ENCODE measurements at regions not wholly inside any gene's neighbourhood (a gene's known extent, or its start where the extent isn't known, plus 50 kb on each side); places are given as distances from the start of the nearest gene placed in this dataset.

GRCh38 chr21:31599563-31599962 lies 59.9 kb upstream of the SOD1 start:
- no peak for TF ChIP-seq ZNF8 (CRISPR knock-in tag; IDR thresholded peaks at IDR 0.05)
- TF ChIP-seq ZNF70 (CRISPR knock-in tag; IDR thresholded peaks at IDR 0.05), result no peak
- TF ChIP-seq CSDC2 (CRISPR knock-in tag; IDR thresholded peaks at IDR 0.05), result no peak
- TF ChIP-seq ZFP30 (CRISPR knock-in tag; IDR thresholded peaks at IDR 0.05), result no peak
- TF ChIP-seq CSRNP3 (CRISPR knock-in tag; IDR thresholded peaks at IDR 0.05), result no peak
- TF ChIP-seq GLIS3 (CRISPR knock-in tag; IDR thresholded peaks at IDR 0.05), result no peak
- TF ChIP-seq ARNTL (CRISPR knock-in tag; IDR thresholded peaks at IDR 0.05; ENCODE audit: borderline replicate concordance, low read depth), result no peak
- no peak for TF ChIP-seq PPARA (CRISPR knock-in tag; IDR thresholded peaks at IDR 0.05; ENCODE audit: borderline replicate concordance)
- no peak for ATAC-seq

GRCh38 chr21:31599013-31599412 lies 60.5 kb upstream of the SOD1 start:
- TF ChIP-seq CSDC2 (CRISPR knock-in tag; IDR thresholded peaks at IDR 0.05) (no peak), ZFP3 (CRISPR knock-in tag; IDR thresholded peaks at IDR 0.05) (no peak), PPARA (CRISPR knock-in tag; IDR thresholded peaks at IDR 0.05; ENCODE audit: borderline replicate concordance) (no peak), ZNF565 (CRISPR knock-in tag; conservative IDR thresholded peaks at IDR 0.05; ENCODE audit: low read depth) (no peak)
- TF ChIP-seq, protein P1, sequence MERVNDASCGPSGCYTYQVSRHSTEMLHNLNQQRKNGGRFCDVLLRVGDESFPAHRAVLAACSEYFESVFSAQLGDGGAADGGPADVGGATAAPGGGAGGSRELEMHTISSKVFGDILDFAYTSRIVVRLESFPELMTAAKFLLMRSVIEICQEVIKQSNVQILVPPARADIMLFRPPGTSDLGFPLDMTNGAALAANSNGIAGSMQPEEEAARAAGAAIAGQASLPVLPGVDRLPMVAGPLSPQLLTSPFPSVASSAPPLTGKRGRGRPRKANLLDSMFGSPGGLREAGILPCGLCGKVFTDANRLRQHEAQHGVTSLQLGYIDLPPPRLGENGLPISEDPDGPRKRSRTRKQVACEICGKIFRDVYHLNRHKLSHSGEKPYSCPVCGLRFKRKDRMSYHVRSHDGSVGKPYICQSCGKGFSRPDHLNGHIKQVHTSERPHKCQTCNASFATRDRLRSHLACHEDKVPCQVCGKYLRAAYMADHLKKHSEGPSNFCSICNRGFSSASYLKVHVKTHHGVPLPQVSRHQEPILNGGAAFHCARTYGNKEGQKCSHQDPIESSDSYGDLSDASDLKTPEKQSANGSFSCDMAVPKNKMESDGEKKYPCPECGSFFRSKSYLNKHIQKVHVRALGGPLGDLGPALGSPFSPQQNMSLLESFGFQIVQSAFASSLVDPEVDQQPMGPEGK (CRISPR knock-in tag; IDR thresholded peaks at IDR 0.05; ENCODE audit: borderline replicate concordance), result no peak
- ATAC-seq, result no peak

GRCh38 chr21:31597683-31598082 lies 61.8 kb upstream of the SOD1 start:
- ATAC-seq, result no peak
- TF ChIP-seq TCF4 (CRISPR knock-in tag; IDR thresholded peaks at IDR 0.05; ENCODE audit: borderline replicate concordance) (no peak), ZNF8 (CRISPR knock-in tag; IDR thresholded peaks at IDR 0.05) (no peak), ZNF565 (CRISPR knock-in tag; conservative IDR thresholded peaks at IDR 0.05; ENCODE audit: low read depth) (no peak), ZFP30 (CRISPR knock-in tag; IDR thresholded peaks at IDR 0.05) (no peak), BACH2 (CRISPR knock-in tag; IDR thresholded peaks at IDR 0.05; ENCODE audit: borderline replicate concordance) (no peak), POU6F1 (CRISPR knock-in tag; IDR thresholded peaks at IDR 0.05; ENCODE audit: borderline replicate concordance, low read depth) (no peak), ZC3H10 (CRISPR knock-in tag; IDR thresholded peaks at IDR 0.05) (no peak), CSDC2 (CRISPR knock-in tag; IDR thresholded peaks at IDR 0.05) (no peak), ESRRG (CRISPR knock-in tag; IDR thresholded peaks at IDR 0.05) (no peak), ZFP3 (CRISPR knock-in tag; IDR thresholded peaks at IDR 0.05) (no peak), GLIS3 (CRISPR knock-in tag; IDR thresholded peaks at IDR 0.05) (no peak), PPARA (CRISPR knock-in tag; IDR thresholded peaks at IDR 0.05; ENCODE audit: borderline replicate concordance) (no peak), TOX (CRISPR knock-in tag; IDR thresholded peaks at IDR 0.05; ENCODE audit: borderline replicate concordance) (no peak), ZNF70 (CRISPR knock-in tag; IDR thresholded peaks at IDR 0.05) (no peak), SNAI2 (CRISPR knock-in tag; IDR thresholded peaks at IDR 0.05) (no peak), ARNTL (CRISPR knock-in tag; IDR thresholded peaks at IDR 0.05; ENCODE audit: borderline replicate concordance, low read depth) (no peak)
- TF ChIP-seq, protein P1 (CRISPR knock-in tag; IDR thresholded peaks at IDR 0.05; ENCODE audit: borderline replicate concordance), result no peak
- TF ChIP-seq, protein P2, sequence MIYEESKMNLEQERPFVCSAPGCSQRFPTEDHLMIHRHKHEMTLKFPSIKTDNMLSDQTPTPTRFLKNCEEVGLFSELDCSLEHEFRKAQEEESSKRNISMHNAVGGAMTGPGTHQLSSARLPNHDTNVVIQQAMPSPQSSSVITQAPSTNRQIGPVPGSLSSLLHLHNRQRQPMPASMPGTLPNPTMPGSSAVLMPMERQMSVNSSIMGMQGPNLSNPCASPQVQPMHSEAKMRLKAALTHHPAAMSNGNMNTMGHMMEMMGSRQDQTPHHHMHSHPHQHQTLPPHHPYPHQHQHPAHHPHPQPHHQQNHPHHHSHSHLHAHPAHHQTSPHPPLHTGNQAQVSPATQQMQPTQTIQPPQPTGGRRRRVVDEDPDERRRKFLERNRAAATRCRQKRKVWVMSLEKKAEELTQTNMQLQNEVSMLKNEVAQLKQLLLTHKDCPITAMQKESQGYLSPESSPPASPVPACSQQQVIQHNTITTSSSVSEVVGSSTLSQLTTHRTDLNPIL (CRISPR knock-in tag; IDR thresholded peaks at IDR 0.05; ENCODE audit: low read depth), result no peak
- TF ChIP-seq, protein P3, sequence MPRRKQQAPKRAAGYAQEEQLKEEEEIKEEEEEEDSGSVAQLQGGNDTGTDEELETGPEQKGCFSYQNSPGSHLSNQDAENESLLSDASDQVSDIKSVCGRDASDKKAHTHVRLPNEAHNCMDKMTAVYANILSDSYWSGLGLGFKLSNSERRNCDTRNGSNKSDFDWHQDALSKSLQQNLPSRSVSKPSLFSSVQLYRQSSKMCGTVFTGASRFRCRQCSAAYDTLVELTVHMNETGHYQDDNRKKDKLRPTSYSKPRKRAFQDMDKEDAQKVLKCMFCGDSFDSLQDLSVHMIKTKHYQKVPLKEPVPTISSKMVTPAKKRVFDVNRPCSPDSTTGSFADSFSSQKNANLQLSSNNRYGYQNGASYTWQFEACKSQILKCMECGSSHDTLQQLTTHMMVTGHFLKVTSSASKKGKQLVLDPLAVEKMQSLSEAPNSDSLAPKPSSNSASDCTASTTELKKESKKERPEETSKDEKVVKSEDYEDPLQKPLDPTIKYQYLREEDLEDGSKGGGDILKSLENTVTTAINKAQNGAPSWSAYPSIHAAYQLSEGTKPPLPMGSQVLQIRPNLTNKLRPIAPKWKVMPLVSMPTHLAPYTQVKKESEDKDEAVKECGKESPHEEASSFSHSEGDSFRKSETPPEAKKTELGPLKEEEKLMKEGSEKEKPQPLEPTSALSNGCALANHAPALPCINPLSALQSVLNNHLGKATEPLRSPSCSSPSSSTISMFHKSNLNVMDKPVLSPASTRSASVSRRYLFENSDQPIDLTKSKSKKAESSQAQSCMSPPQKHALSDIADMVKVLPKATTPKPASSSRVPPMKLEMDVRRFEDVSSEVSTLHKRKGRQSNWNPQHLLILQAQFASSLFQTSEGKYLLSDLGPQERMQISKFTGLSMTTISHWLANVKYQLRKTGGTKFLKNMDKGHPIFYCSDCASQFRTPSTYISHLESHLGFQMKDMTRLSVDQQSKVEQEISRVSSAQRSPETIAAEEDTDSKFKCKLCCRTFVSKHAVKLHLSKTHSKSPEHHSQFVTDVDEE (CRISPR knock-in tag; IDR thresholded peaks at IDR 0.05), result no peak

Data from SK-N-SH treated with all-trans-retinoic acid at 6 μM for 48 hours (cell line).